Stimulated activated CD8-positive, alpha-beta memory T cell treated with anti-CD3 and anti-CD28 coated beads, Interleukin-12 subunit alpha, Interleukin-12 subunit beta, amount 100 ng/mL, for 4 hours (primary cell): ENCODE measurements at regions not wholly inside any gene's neighbourhood (a gene's known extent, or its start where the extent isn't known, plus 50 kb on each side); places are given as distances from the start of the nearest gene placed in this dataset.
"Not testable (repeated sequence)": the region's sequence is repeated elsewhere in the genome, so short reads cannot be mapped to it uniquely, and the experiment has no call there.

Experiments used
- DNase-seq: peaks from one replicate; pipeline ENCODE4 v3.0.0-alpha.2; 2020; ENCODE audit warnings: low read depth

DNA sequence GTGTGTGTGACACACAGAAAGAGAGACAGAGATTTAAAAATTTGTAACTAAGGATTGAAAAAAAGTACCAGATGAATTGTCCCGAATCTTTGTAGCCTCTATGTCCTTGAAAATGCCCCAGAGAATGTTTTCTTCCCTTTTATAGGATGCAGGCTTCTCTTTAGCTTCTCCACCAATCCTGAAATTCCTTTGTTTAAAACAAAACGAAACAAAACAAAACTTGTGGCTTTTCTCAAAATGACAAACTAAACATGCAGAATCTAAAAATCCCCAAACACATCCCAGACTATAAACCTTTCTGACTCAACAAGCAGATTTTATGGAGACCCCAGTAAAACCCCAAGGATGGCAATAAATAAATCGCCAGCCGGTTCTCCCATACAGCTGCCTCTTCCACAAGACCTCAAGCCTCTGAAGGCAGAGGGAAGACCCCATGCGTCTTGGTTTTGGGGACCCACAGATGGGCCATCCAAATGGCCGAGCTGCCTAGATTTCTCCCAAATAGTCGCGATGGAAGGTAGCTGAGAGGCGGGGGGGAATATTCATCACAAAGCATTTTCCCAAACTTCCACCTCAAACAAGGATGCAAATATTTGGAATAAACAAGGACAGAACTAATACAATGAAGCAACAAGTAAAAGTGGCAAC, 269.5 kb upstream of the FOXF1 start:
- no peak for DNase-seq

DNA sequence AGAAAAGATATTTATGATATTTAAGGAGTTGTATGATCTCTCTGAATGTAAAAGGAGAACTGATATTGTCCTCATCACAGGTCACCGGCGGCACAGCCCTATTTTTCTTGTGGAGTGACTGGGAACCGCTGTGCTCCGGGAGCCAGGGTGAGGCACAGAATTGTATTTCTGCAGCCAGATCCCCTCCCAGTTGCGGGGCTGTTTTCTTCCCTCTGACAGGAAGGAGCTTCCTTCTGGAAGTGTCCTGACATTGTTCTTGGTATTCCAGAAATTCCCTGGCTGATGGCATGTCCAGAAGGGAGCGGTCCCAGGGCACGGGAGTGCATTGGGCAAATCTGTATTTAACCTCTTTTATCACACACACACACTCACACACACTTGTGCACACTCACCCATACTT, 268.6 kb upstream of the FOXF1 start:
- DNase-seq = no peak

GRCh38 chr16:86242244-86243122, 267.8 kb upstream of the FOXF1 start:
- DNase-seq = no peak

DNA sequence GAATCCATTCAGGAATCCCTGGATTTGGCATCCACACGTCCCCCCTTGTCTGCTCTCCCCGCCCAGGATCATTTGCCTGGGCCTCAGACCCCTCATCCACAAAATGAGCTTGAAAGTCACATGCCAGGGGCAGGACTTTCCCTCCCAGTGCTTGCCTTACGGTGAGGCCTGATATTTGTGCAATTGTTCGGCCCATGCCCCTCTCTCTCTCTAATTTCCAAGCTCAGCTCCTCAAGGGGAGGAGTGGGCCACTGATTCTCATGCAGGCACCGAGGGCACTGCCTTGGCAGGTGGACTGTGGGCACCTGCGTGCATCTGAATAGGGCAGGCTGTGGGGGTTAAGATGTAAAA, 267.2 kb upstream of the FOXF1 start:
- DNase-seq = no peak

GRCh38 chr16:86243571-86244154, 266.7 kb upstream of the FOXF1 start:
- no peak for DNase-seq

- no peak for DNase-seq
Measured at GRCh38 chr16:86244158-86244557, 266.2 kb upstream of the FOXF1 start.

DNA sequence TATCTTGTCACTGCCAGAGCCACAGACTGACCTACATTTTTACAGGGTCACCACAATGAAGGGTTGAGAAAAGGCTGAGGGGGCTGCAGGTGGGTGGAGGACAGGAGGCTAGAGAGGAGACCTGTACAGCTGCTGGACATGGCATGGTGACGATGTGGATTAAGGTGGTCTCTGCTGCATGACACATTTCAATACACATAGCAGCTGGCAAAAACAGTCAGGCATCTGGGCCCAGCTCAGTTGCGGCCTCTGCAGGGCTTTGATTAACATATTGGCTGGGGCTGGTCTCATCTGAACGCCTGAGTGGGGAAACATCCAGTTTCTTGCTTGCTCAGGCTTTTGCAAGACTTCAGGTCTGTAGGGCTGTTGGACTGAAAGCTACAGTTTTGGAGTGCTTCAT, 265.4 kb upstream of the FOXF1 start:
- no peak for DNase-seq

DNA sequence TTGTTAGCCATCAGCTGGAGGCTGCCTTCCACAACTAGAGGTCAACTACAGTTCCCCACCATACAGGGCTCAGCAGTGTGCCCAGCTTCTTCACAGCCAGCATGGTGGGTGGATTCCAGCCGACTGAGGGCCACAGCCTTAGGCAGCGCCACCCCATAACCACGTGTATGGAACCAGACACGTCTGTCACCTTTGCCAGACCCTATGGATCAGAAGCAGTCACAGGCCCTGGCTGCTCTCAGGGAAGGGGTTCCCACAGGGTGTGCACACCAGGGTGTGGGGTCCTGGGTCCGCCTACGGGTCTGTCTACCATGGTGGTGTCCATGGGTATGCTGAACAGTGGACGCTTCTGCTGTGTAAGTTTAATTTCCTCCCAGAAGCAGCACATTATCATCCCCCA, 265.0 kb upstream of the FOXF1 start:
- DNase-seq = no peak

- DNase-seq = no peak
Measured at GRCh38 chr16:86245895-86246294, 264.4 kb upstream of the FOXF1 start.

DNA sequence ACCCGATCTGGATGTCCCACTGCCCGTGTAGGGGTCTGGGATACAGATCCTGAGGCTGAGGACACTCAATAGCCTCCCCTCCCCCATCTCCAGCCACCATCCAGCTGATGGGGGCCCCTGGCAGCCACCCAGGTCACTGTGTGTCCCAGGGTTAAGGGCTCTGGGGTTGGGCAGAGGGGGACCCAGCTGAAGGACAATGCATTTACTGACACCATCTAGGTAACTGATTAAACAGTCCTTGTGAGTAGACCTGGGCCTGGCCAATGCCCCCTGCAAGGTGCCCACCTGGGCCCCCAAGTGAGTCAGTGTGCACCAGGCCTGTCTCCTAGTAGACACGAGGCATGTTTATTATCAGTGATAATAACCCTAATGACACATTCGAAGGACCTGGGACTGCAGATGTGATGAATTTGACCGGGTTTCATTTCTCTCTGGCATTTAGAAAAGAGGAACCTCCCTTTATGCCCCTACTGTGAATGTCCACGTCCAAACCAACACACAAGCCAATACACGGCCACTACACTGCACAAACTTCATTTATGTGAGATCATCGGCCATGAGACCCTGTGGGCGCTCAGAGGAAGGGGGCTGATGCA, 261.9 kb upstream of the FOXF1 start:
- no peak for DNase-seq

GRCh38 chr16:86249631-86250030, 260.7 kb upstream of the FOXF1 start:
- no peak for DNase-seq

- DNase-seq = no peak
Measured at GRCh38 chr16:86251682-86252081, 258.6 kb upstream of the FOXF1 start.

- DNase-seq = no peak
Measured at GRCh38 chr16:86252596-86252995, 257.7 kb upstream of the FOXF1 start.

- DNase-seq = no peak
Measured at GRCh38 chr16:86255966-86256365, 254.4 kb upstream of the FOXF1 start.

DNA sequence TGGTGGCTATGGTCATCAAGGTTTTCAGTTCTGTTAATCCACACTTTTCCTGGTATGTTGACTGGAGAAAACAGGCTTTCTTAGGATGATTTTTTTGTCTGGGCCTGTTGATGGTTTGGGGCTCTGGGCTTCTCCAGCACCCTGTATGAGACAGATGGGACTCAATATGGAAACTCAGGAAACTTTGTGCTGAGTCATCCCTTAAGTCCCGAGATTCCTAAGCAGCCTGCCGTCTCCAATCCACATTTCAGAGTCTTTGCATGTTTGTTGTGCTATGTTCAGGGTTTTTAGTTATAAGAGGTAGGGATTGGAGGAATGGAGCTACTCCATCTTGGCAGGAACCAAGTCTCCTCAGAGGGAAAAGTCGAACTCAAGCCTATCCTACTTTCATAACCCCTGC, 253.3 kb upstream of the FOXF1 start:
- DNase-seq = no peak

DNA sequence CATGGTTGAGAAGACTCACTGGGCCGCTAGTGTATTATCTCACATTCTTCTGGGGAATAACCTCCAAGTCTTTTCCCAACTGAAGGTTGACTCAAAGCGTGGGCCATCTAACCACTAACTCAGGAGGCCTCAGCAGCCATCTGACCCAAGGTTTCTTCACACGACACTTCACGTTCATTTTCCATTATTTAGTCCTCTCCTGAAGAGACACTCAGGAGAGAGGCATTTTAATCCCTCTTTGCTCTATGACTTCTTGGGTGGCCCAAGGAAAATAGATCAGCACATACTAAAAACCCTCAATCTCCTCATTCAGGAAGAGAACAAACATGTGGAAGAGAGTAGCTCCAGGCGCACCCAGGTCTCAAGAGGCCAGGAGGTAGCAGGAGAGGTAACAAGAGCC, 252.8 kb upstream of the FOXF1 start:
- no peak for DNase-seq

DNA sequence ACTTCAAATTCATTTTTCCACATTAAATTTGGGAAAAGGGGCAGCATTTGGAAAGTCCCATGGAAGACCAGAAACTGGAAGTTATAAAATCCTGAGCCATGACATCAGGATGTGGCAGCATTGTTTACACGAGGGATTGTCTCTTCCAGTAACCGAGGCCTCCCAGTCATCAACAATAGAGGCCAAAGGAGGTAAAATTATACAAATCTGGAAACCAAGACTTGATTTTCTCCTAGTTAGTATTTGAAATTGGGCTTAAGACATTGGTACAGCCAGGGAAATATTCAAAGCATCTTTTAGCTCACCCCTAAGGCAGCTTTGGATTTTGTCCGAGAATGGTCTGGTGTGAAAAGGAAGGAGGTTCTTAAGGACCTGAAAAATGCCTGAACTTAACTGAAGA, 251.6 kb upstream of the FOXF1 start:
- DNase-seq = no peak

GRCh38 chr16:86259499-86259898, 250.8 kb upstream of the FOXF1 start:
- DNase-seq = no peak

DNA sequence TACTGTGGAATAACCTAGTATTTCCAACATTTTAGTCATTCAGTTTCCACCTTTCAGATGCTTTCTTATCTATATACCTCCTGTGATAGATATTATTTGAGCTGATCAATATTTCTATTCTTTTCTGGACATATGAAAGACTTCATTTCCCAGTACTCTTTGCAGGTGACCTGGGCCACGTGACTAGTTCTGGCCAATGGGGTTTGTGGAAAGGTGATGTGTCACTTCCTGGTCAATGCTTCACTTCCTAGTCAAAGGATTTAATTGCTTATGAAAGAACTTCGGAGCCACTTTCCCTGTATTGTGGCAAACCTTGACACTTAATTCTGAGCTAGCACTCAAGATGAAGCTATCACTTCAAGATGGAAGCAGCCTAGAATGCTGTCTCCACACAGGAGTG, 248.9 kb upstream of the FOXF1 start:
- no peak for DNase-seq

GRCh38 chr16:86267657-86268056, 242.7 kb upstream of the FOXF1 start:
- DNase-seq = not testable (repeated sequence)

DNA sequence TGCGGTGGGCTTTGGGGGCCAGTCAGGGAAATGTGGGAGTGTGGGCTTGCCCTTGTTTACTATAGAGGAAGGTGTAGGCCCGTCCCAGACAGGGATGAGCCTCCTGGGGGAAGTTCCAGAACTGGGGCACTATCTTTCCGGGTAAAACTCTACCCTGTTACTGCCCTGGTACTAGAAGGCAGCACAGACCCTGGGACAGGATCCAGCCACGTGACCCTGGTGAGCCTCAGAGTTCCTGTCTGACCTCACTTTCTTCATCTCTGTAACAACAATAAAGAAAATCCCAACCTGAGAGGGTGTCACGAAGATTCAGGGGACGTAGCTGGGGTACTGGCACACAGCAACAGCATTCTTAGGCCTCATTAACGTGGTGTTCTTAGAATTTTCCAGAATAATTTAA, 239.6 kb upstream of the FOXF1 start:
- no peak for DNase-seq

- DNase-seq = no peak
Measured at GRCh38 chr16:86272744-86273143, 237.6 kb upstream of the FOXF1 start.

DNA sequence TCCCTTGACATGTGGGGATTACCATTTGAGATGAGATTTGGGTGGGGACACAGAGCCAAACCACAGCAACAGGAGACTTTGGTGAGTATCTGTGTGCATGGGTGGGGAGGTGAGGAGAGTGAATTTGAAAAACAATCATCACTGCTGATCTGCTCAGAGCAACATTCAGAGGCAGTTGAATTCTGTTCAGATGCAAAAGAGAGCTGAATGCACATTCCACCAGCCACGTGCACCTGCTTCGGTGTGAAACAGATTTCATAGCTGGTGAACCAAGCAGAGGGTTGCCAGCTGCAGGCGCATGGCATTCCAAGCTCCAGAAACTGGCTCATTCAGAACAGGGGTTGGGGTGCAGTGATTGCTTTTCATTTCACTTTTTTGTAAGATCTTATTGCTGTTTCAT, 233.1 kb upstream of the FOXF1 start:
- no peak for DNase-seq
